ENCODE measurements at regions not wholly inside any gene's neighbourhood (a gene's known extent, or its start where the extent isn't known, plus 50 kb on each side); places are given as distances from the start of the nearest gene placed in this dataset.

GRCh38 chr11:112316971-112317370, 56.3 kb upstream of the PLET1 start:
- no peak for DNase-seq (ENCODE audit: low spot score)
- no peak overlapping the region for H2AFZ ChIP-seq
- H3K9me2 ChIP-seq (replicated peaks; ENCODE audit: insufficient read depth), result no peaks in the 10 kb centered on the region
- no peak overlapping the region for H3K4me3 ChIP-seq
- no peaks in the 10 kb centered on the region for H3K36me3 ChIP-seq (replicated peaks; ENCODE audit: insufficient read depth, low read depth)
- H3K9me3 ChIP-seq (ENCODE audit: low read depth), result no peaks in the 10 kb centered on the region
- TF ChIP-seq EZH2 (IDR thresholded peaks at IDR 0.05; ENCODE audit: borderline replicate concordance), result no peak
- TF ChIP-seq EZH2phosphoT487 (IDR thresholded peaks at IDR 0.05; ENCODE audit: low read depth, severe bottlenecking, unreplicated experiment), result no peak
- TF ChIP-seq CTCF (IDR thresholded peaks at IDR 0.05; ENCODE audit: poor library complexity), result no peak
- 50% methylated on average over 4 of the region's 4 CpGs for WGBS (ENCODE audit: low lambda C conversion rate, missing lambda C conversion rate)
- H3K4me2 ChIP-seq, result no peak overlapping the region
- H4K20me1 ChIP-seq (ENCODE audit: insufficient read depth, poor library complexity, severe bottlenecking), result no peaks in the 10 kb centered on the region
- no peaks in the 10 kb centered on the region for H3K27me3 ChIP-seq
- no peaks in the 10 kb centered on the region for H3K79me2 ChIP-seq
- peaks cover 20% of the 10 kb centered on the region for H3K4me1 ChIP-seq (ENCODE audit: insufficient read depth)
- H3K27ac ChIP-seq, result no peak overlapping the region

GRCh38 chr11:112318184-112318591, 57.5 kb upstream of the PLET1 start:
- Histone ChIP-seq H4K20me1 (ENCODE audit: insufficient read depth, poor library complexity, severe bottlenecking) (no peaks in the 10 kb centered on the region), H3K27me3 (no peaks in the 10 kb centered on the region), H3K79me2 (no peaks in the 10 kb centered on the region), H3K9me3 (ENCODE audit: low read depth) (no peaks in the 10 kb centered on the region), H3K4me3 (no peak overlapping the region), H3K27ac (no peak overlapping the region), H3K4me2 (no peak overlapping the region), H3K9me2 (replicated peaks; ENCODE audit: insufficient read depth) (no peaks in the 10 kb centered on the region), H2AFZ (no peak overlapping the region), H3K4me1 (ENCODE audit: insufficient read depth) (peaks cover 20% of the 10 kb centered on the region), H3K36me3 (replicated peaks; ENCODE audit: insufficient read depth, low read depth) (no peaks in the 10 kb centered on the region)
- TF ChIP-seq CTCF (IDR thresholded peaks at IDR 0.05; ENCODE audit: poor library complexity), result no peak
- TF ChIP-seq EZH2phosphoT487 (IDR thresholded peaks at IDR 0.05; ENCODE audit: low read depth, severe bottlenecking, unreplicated experiment), result no peak
- no peak for TF ChIP-seq EZH2 (IDR thresholded peaks at IDR 0.05; ENCODE audit: borderline replicate concordance)
- DNase-seq (ENCODE audit: low spot score), result peak; percentile 44
- WGBS (ENCODE audit: low lambda C conversion rate, missing lambda C conversion rate), result 73% methylated on average over 1 of the region's 1 CpG

GRCh38 chr11:112318661-112319060, 58.0 kb upstream of the PLET1 start:
- H3K4me2 ChIP-seq, result no peak overlapping the region
- no peaks in the 10 kb centered on the region for H3K36me3 ChIP-seq (replicated peaks; ENCODE audit: insufficient read depth, low read depth)
- no peak for DNase-seq (ENCODE audit: low spot score)
- H3K27ac ChIP-seq, result no peak overlapping the region
- H3K79me2 ChIP-seq, result no peaks in the 10 kb centered on the region
- no peaks in the 10 kb centered on the region for H3K27me3 ChIP-seq
- TF ChIP-seq EZH2phosphoT487 (IDR thresholded peaks at IDR 0.05; ENCODE audit: low read depth, severe bottlenecking, unreplicated experiment) (no peak), CTCF (IDR thresholded peaks at IDR 0.05; ENCODE audit: poor library complexity) (no peak), EZH2 (IDR thresholded peaks at IDR 0.05; ENCODE audit: borderline replicate concordance) (no peak)
- no peak overlapping the region for H2AFZ ChIP-seq
- H3K9me2 ChIP-seq (replicated peaks; ENCODE audit: insufficient read depth), result no peaks in the 10 kb centered on the region
- WGBS (ENCODE audit: low lambda C conversion rate, missing lambda C conversion rate), result 91% methylated on average over 1 of the region's 1 CpG
- no peaks in the 10 kb centered on the region for H4K20me1 ChIP-seq (ENCODE audit: insufficient read depth, poor library complexity, severe bottlenecking)
- no peaks in the 10 kb centered on the region for H3K9me3 ChIP-seq (ENCODE audit: low read depth)
- no peak overlapping the region for H3K4me3 ChIP-seq
- H3K4me1 ChIP-seq (ENCODE audit: insufficient read depth), result peaks cover 20% of the 10 kb centered on the region

- peak; percentile 68 for DNase-seq (ENCODE audit: low spot score)
- no peak overlapping the region for H3K27ac ChIP-seq
- H3K4me2 ChIP-seq, result no peak overlapping the region
- no peak overlapping the region for H3K4me3 ChIP-seq
- no peaks in the 10 kb centered on the region for H3K36me3 ChIP-seq (replicated peaks; ENCODE audit: insufficient read depth, low read depth)
- H3K9me3 ChIP-seq (ENCODE audit: low read depth), result no peaks in the 10 kb centered on the region
- H3K79me2 ChIP-seq, result no peaks in the 10 kb centered on the region
- no peaks in the 10 kb centered on the region for H3K9me2 ChIP-seq (replicated peaks; ENCODE audit: insufficient read depth)
- peaks cover 20% of the 10 kb centered on the region for H3K4me1 ChIP-seq (ENCODE audit: insufficient read depth)
- H4K20me1 ChIP-seq (ENCODE audit: insufficient read depth, poor library complexity, severe bottlenecking), result no peaks in the 10 kb centered on the region
- no peaks in the 10 kb centered on the region for H3K27me3 ChIP-seq
- H2AFZ ChIP-seq, result no peak overlapping the region
- WGBS (ENCODE audit: low lambda C conversion rate, missing lambda C conversion rate), result 44% methylated on average over 5 of the region's 5 CpGs
- TF ChIP-seq EZH2phosphoT487 (IDR thresholded peaks at IDR 0.05; ENCODE audit: low read depth, severe bottlenecking, unreplicated experiment) (no peak), CTCF (IDR thresholded peaks at IDR 0.05; ENCODE audit: poor library complexity) (no peak), EZH2 (IDR thresholded peaks at IDR 0.05; ENCODE audit: borderline replicate concordance) (no peak)
Measured at GRCh38 chr11:112320668-112321067, 60.0 kb upstream of the PLET1 start.

Data from hepatocyte (in vitro differentiated cells).